Loucy (cell line): ENCODE measurements at regions not wholly inside any gene's neighbourhood (a gene's known extent, or its start where the extent isn't known, plus 50 kb on each side); places are given as distances from the start of the nearest gene placed in this dataset.

ENCODE experiments used
- H2AFZ ChIP-seq: fragments of 200-600 bp; sonication (generic); 2 replicates; pipeline ENCODE4 v1.6.0; 2016; ENCODE audit warnings: antibody characterized with exemption, mild to moderate bottlenecking, low read length, moderate library complexity
- H3F3A ChIP-seq: fragments of 200-600 bp; 2 replicates; pipeline ENCODE4 v1.6.0; 2016; ENCODE audit warnings: antibody characterized with exemption, low read depth, mild to moderate bottlenecking
- H3K27me3 ChIP-seq: fragments of 200-600 bp; sonication (generic); 2 replicates; pipeline ENCODE4 v1.6.1; 2014; ENCODE audit warnings: low read length, mild to moderate bottlenecking; ENCODE audit not compliant: insufficient read depth, poor library complexity, severe bottlenecking
- H3K36me3 ChIP-seq: fragments of 200-600 bp; sonication (generic); 2 replicates; pipeline ENCODE4 v1.6.1; 2016; ENCODE audit warnings: low read length; ENCODE audit not compliant: insufficient read depth
- H3K4me1 ChIP-seq: fragments of 200-600 bp; sonication (generic); 2 replicates; pipeline ENCODE4 v1.5.1; 2014; ENCODE audit warnings: low read length, mild to moderate bottlenecking; ENCODE audit not compliant: insufficient read depth, poor library complexity, severe bottlenecking
- H3K4me2 ChIP-seq: fragments of 200-600 bp; sonication (generic); 2 replicates; pipeline ENCODE4 v1.6.0; 2014; ENCODE audit warnings: antibody characterized with exemption, low read length, low read depth, mild to moderate bottlenecking; ENCODE audit not compliant: poor library complexity, severe bottlenecking
- H3K4me3 ChIP-seq: fragments of 200-600 bp; sonication (generic); 2 replicates; pipeline ENCODE4 v1.5.1; 2014; ENCODE audit warnings: low read length, mild to moderate bottlenecking, mixed read lengths; ENCODE audit not compliant: poor library complexity, severe bottlenecking
- H3K79me2 ChIP-seq: fragments of 200-600 bp; sonication (generic); 2 replicates; pipeline ENCODE4 v1.6.1; 2014; ENCODE audit warnings: low read length; ENCODE audit not compliant: insufficient read depth
- H3K9ac ChIP-seq: fragments of 200-600 bp; sonication (generic); 2 replicates; pipeline ENCODE4 v1.6.0; 2014; ENCODE audit warnings: mild to moderate bottlenecking, low read depth, low read length, moderate library complexity; ENCODE audit not compliant: poor library complexity, severe bottlenecking
- H3K9me2 ChIP-seq: fragments of 200-600 bp; sonication (generic); replicated peaks from 2 replicates; pipeline ENCODE4 v1.6.1; 2016; ENCODE audit warnings: low read depth, low read length, mixed read lengths
- H3K9me3 ChIP-seq: fragments of 200-600 bp; sonication (generic); 2 replicates; pipeline ENCODE4 v1.6.1; 2014; ENCODE audit warnings: mild to moderate bottlenecking, antibody characterized with exemption, low read length, low read depth; ENCODE audit not compliant: insufficient read depth
- H4K20me1 ChIP-seq: fragments of 200-600 bp; sonication (generic); 2 replicates; pipeline ENCODE4 v1.6.0; 2014; ENCODE audit warnings: antibody characterized with exemption, low read length, mild to moderate bottlenecking; ENCODE audit not compliant: insufficient read depth, poor library complexity, severe bottlenecking
- CTCF ChIP-seq: fragments of 200-600 bp; sonication (generic); conservative IDR thresholded peaks from 2 replicates; pipeline ENCODE4 v1.5.1; 2014; ENCODE audit warnings: mild to moderate bottlenecking, antibody characterized with exemption, low read length
- EZH2phosphoT487 ChIP-seq: fragments of 200-600 bp; IDR thresholded peaks from 2 replicates; pipeline ENCODE4 v1.6.1; 2018; ENCODE audit warnings: antibody characterized with exemption, mild to moderate bottlenecking, moderate library complexity, borderline replicate concordance

- H3K79me2 ChIP-seq = no peaks in the 10 kb centered on the region
- no peaks in the 10 kb centered on the region for H3F3A ChIP-seq
- H3K9me2 ChIP-seq = no peaks in the 10 kb centered on the region
- H3K4me2 ChIP-seq = no peak overlapping the region
- H2AFZ ChIP-seq = no peak overlapping the region
- no peak for TF ChIP-seq EZH2phosphoT487
- TF ChIP-seq CTCF = no peak
- H3K36me3 ChIP-seq = no peaks in the 10 kb centered on the region
- H3K4me3 ChIP-seq = no peak overlapping the region
- H3K9ac ChIP-seq = no peak overlapping the region
- H3K9me3 ChIP-seq = no peaks in the 10 kb centered on the region
- no peaks in the 10 kb centered on the region for H3K27me3 ChIP-seq
- no peaks in the 10 kb centered on the region for H4K20me1 ChIP-seq
- H3K4me1 ChIP-seq = no peaks in the 10 kb centered on the region
Measured at GRCh38 chrX:6849716-6850414, 297.6 kb upstream of the STS start.

- Histone ChIP-seq H3K9me3 (no peaks in the 10 kb centered on the region), H4K20me1 (no peaks in the 10 kb centered on the region), H3F3A (no peaks in the 10 kb centered on the region), H3K79me2 (no peaks in the 10 kb centered on the region), H3K4me3 (no peak overlapping the region), H3K4me1 (no peaks in the 10 kb centered on the region), H2AFZ (no peak overlapping the region), H3K9me2 (no peaks in the 10 kb centered on the region), H3K36me3 (no peaks in the 10 kb centered on the region), H3K4me2 (no peak overlapping the region), H3K9ac (no peak overlapping the region), H3K27me3 (no peaks in the 10 kb centered on the region)
- TF ChIP-seq CTCF (no peak), EZH2phosphoT487 (no peak)
Measured at GRCh38 chrX:6832619-6833018, 297.7 kb upstream of the VCX3A start.

- Histone ChIP-seq H3K79me2 (no peaks in the 10 kb centered on the region), H3K4me3 (no peak overlapping the region), H4K20me1 (no peaks in the 10 kb centered on the region), H3K4me2 (no peak overlapping the region), H3K9me3 (no peaks in the 10 kb centered on the region), H3K9me2 (no peaks in the 10 kb centered on the region), H3K27me3 (no peaks in the 10 kb centered on the region), H3K4me1 (no peaks in the 10 kb centered on the region), H3K36me3 (no peaks in the 10 kb centered on the region), H3K9ac (no peak overlapping the region), H2AFZ (no peak overlapping the region), H3F3A (no peaks in the 10 kb centered on the region)
- TF ChIP-seq EZH2phosphoT487 = no peak
- no peak for TF ChIP-seq CTCF
Measured at GRCh38 chrX:6826856-6827255, 291.9 kb upstream of the VCX3A start.
